ENCODE measurements at regions not wholly inside any gene's neighbourhood (a gene's known extent, or its start where the extent isn't known, plus 50 kb on each side); places are given as distances from the start of the nearest gene placed in this dataset.

- Histone ChIP-seq H3K36me3 (ENCODE audit: control insufficient read depth in 2 of 3, insufficient read depth in 3 of 3, low read length in 3 of 3) (no peaks in the 10 kb centered on the region), H3K27ac (ENCODE audit: low read depth, low read length) (no peak overlapping the region), H3K27me3 (ENCODE audit: control insufficient read depth in 2 of 2, insufficient read depth in 2 of 2, low read length in 2 of 2) (no peaks in the 10 kb centered on the region), H3K9me3 (ENCODE audit: control insufficient read depth in 2 of 3, low read length in 3 of 3) (peaks cover 7 to 34% (median 13%) of the 10 kb centered on the region in 3 experiments), H3K4me3 (ENCODE audit: low read length) (no peak overlapping the region), H3K4me1 (ENCODE audit: control insufficient read depth in 2 of 2, insufficient read depth in 2 of 2, low read length in 2 of 2) (no peaks in the 10 kb centered on the region)
- Mint-ChIP-seq H3K27me3 (peaks cover 0 to 10% (median 0%) of the 10 kb centered on the region in 5 donors), H3K4me3 (no peak overlapping the region), H3K4me1 (peaks cover 0 to 6% (median 0%) of the 10 kb centered on the region in 7 donors), H3K9me3 (peaks cover 4 to 46% (median 25%) of the 10 kb centered on the region in 11 donors), H3K36me3 (peaks cover 4 to 23% (median 10%) of the 10 kb centered on the region in 5 donors), H3K27ac (no peak overlapping the region)
- ATAC-seq, result no peak
- no peak for DNase-seq
- ChIA-PET POLR2A (interaction anchor here (0.7 kb wide), 1 partner anchor 17 kb away, joined by 3 read pairs; no protein-coding TSS in a partner anchor), CTCF (no interaction called here)
- intact Hi-C loops (cut with micrococcal nuclease), result no loop called here
These were observed 61.4 kb upstream of the C15orf39 start for GRCh38 chr15:75140080-75140879.

GRCh38 chr15:75142499-75142898, 59.2 kb upstream of the C15orf39 start:
- DNase-seq, result no peak
- H3K4me1 Mint-ChIP-seq, result peaks cover 0 to 2% (median 0%) of the 10 kb centered on the region in 7 donors
- peaks cover 4 to 18% (median 10%) of the 10 kb centered on the region in 5 donors for H3K36me3 Mint-ChIP-seq
- no peak overlapping the region for H3K4me3 Mint-ChIP-seq
- no peak overlapping the region for H3K27ac ChIP-seq (ENCODE audit: low read depth, low read length)
- peaks cover 4 to 60% (median 27%) of the 10 kb centered on the region in 11 donors for H3K9me3 Mint-ChIP-seq
- peaks cover 0 to 3% (median 0%) of the 10 kb centered on the region in 5 donors for H3K27me3 Mint-ChIP-seq
- POLR2A ChIA-PET, result no interaction called here
- H3K4me1 ChIP-seq (ENCODE audit: control insufficient read depth in 2 of 2, insufficient read depth in 2 of 2, low read length in 2 of 2), result no peaks in the 10 kb centered on the region
- no peaks in the 10 kb centered on the region for H3K27me3 ChIP-seq (ENCODE audit: control insufficient read depth in 2 of 2, insufficient read depth in 2 of 2, low read length in 2 of 2)
- no peaks in the 10 kb centered on the region for H3K36me3 ChIP-seq (ENCODE audit: control insufficient read depth in 2 of 3, insufficient read depth in 3 of 3, low read length in 3 of 3)
- intact Hi-C loops (cut with micrococcal nuclease), result no loop called here
- no peak overlapping the region for H3K4me3 ChIP-seq (ENCODE audit: low read length)
- H3K27ac Mint-ChIP-seq, result no peak overlapping the region
- CTCF ChIA-PET, result no interaction called here
- no peak for ATAC-seq
- H3K9me3 ChIP-seq (ENCODE audit: control insufficient read depth in 2 of 3, low read length in 3 of 3), result peaks cover 7 to 42% (median 13%) of the 10 kb centered on the region in 3 experiments

GRCh38 chr15:75143738-75144334, 57.8 kb upstream of the C15orf39 start:
- H3K27me3 ChIP-seq (ENCODE audit: control insufficient read depth in 2 of 2, insufficient read depth in 2 of 2, low read length in 2 of 2), result no peaks in the 10 kb centered on the region
- H3K27ac Mint-ChIP-seq, result no peak overlapping the region
- H3K36me3 Mint-ChIP-seq, result peaks cover 4 to 18% (median 10%) of the 10 kb centered on the region in 5 donors
- no peak for ATAC-seq
- H3K36me3 ChIP-seq (ENCODE audit: control insufficient read depth in 2 of 3, insufficient read depth in 3 of 3, low read length in 3 of 3), result no peaks in the 10 kb centered on the region
- H3K4me3 Mint-ChIP-seq, result no peak overlapping the region
- H3K4me1 Mint-ChIP-seq, result peaks cover 0 to 2% (median 0%) of the 10 kb centered on the region in 7 donors
- ChIA-PET CTCF (no interaction called here), POLR2A (no interaction called here)
- H3K9me3 Mint-ChIP-seq, result peaks cover 4 to 71% (median 28%) of the 10 kb centered on the region in 11 donors
- H3K27ac ChIP-seq (ENCODE audit: low read depth, low read length), result no peak overlapping the region
- H3K9me3 ChIP-seq (ENCODE audit: control insufficient read depth in 2 of 3, low read length in 3 of 3), result peaks cover 7 to 42% (median 13%) of the 10 kb centered on the region in 3 experiments
- intact Hi-C loops (cut with micrococcal nuclease), result no loop called here
- H3K4me3 ChIP-seq (ENCODE audit: low read length), result no peak overlapping the region
- DNase-seq, result peak in 2 of 9 donors; percentile 2 to 18
- H3K27me3 Mint-ChIP-seq, result peaks cover 0 to 3% (median 0%) of the 10 kb centered on the region in 5 donors
- H3K4me1 ChIP-seq (ENCODE audit: control insufficient read depth in 2 of 2, insufficient read depth in 2 of 2, low read length in 2 of 2), result no peaks in the 10 kb centered on the region

- Mint-ChIP-seq H3K36me3 (peaks cover 4 to 18% (median 10%) of the 10 kb centered on the region in 5 donors), H3K27me3 (peaks cover 0 to 2% (median 0%) of the 10 kb centered on the region in 5 donors), H3K4me3 (no peak overlapping the region), H3K4me1 (peaks cover 0 to 7% (median 0%) of the 10 kb centered on the region in 7 donors), H3K9me3 (peaks cover 4 to 74% (median 28%) of the 10 kb centered on the region in 11 donors), H3K27ac (no peak overlapping the region)
- Histone ChIP-seq H3K9me3 (ENCODE audit: control insufficient read depth in 2 of 3, low read length in 3 of 3) (peaks cover 7 to 42% (median 13%) of the 10 kb centered on the region in 3 experiments), H3K4me1 (ENCODE audit: control insufficient read depth in 2 of 2, insufficient read depth in 2 of 2, low read length in 2 of 2) (no peaks in the 10 kb centered on the region), H3K36me3 (ENCODE audit: control insufficient read depth in 2 of 3, insufficient read depth in 3 of 3, low read length in 3 of 3) (no peaks in the 10 kb centered on the region), H3K27ac (ENCODE audit: low read depth, low read length) (no peak overlapping the region), H3K4me3 (ENCODE audit: low read length) (no peak overlapping the region), H3K27me3 (ENCODE audit: control insufficient read depth in 2 of 2, insufficient read depth in 2 of 2, low read length in 2 of 2) (no peaks in the 10 kb centered on the region)
- DNase-seq, result no peak
- ATAC-seq, result no peak
- ChIA-PET CTCF (no interaction called here), POLR2A (no interaction called here)
- intact Hi-C loops (cut with micrococcal nuclease), result no loop called here
These were observed 56.4 kb upstream of the C15orf39 start for GRCh38 chr15:75145027-75145841.

- H3K36me3 Mint-ChIP-seq, result peaks cover 0 to 11% (median 0%) of the 10 kb centered on the region in 5 donors
- no peak for ATAC-seq
- peaks cover 0 to 30% (median 0%) of the 10 kb centered on the region in 7 donors for H3K4me1 Mint-ChIP-seq
- intact Hi-C loops (cut with micrococcal nuclease), result no loop called here
- DNase-seq, result no peak
- Histone ChIP-seq H3K27ac (ENCODE audit: low read depth, low read length) (no peak overlapping the region), H3K36me3 (ENCODE audit: control insufficient read depth in 2 of 3, insufficient read depth in 3 of 3, low read length in 3 of 3) (no peaks in the 10 kb centered on the region), H3K9me3 (ENCODE audit: control insufficient read depth in 2 of 3, low read length in 3 of 3) (peaks cover 0 to 27% (median 9%) of the 10 kb centered on the region in 3 experiments), H3K4me1 (ENCODE audit: control insufficient read depth in 2 of 2, insufficient read depth in 2 of 2, low read length in 2 of 2) (no peaks in the 10 kb centered on the region), H3K27me3 (ENCODE audit: control insufficient read depth in 2 of 2, insufficient read depth in 2 of 2, low read length in 2 of 2) (no peaks in the 10 kb centered on the region), H3K4me3 (ENCODE audit: low read length) (no peak overlapping the region)
- no peak overlapping the region for H3K4me3 Mint-ChIP-seq
- peaks cover 0 to 9% (median 0%) of the 10 kb centered on the region in 5 donors for H3K27me3 Mint-ChIP-seq
- ChIA-PET POLR2A (no interaction called here), CTCF (no interaction called here)
- no peak overlapping the region for H3K27ac Mint-ChIP-seq
- H3K9me3 Mint-ChIP-seq, result peaks cover 0 to 49% (median 12%) of the 10 kb centered on the region in 11 donors
These were observed 53.4 kb upstream of the C15orf39 start for GRCh38 chr15:75148280-75148679.

- H3K27me3 ChIP-seq (ENCODE audit: control insufficient read depth in 2 of 2, insufficient read depth in 2 of 2, low read length in 2 of 2), result no peaks in the 10 kb centered on the region
- H3K4me1 ChIP-seq (ENCODE audit: control insufficient read depth in 2 of 2, insufficient read depth in 2 of 2, low read length in 2 of 2), result no peaks in the 10 kb centered on the region
- intact Hi-C loops (cut with micrococcal nuclease), result no loop called here
- peaks cover 0 to 9% (median 0%) of the 10 kb centered on the region in 3 experiments for H3K9me3 ChIP-seq (ENCODE audit: control insufficient read depth in 2 of 3, low read length in 3 of 3)
- peaks cover 0 to 14% (median 0%) of the 10 kb centered on the region in 5 donors for H3K36me3 Mint-ChIP-seq
- POLR2A ChIA-PET, result no interaction called here
- H3K9me3 Mint-ChIP-seq, result peaks cover 0 to 31% (median 2%) of the 10 kb centered on the region in 11 donors
- peaks cover 0 to 41% (median 8%) of the 10 kb centered on the region in 7 donors for H3K4me1 Mint-ChIP-seq
- H3K27ac Mint-ChIP-seq, result no peak overlapping the region
- H3K27ac ChIP-seq (ENCODE audit: low read depth, low read length), result no peak overlapping the region
- no peak overlapping the region for H3K4me3 ChIP-seq (ENCODE audit: low read length)
- DNase-seq, result no peak
- CTCF ChIA-PET, result no interaction called here
- H3K4me3 Mint-ChIP-seq, result no peak overlapping the region
- ATAC-seq, result no peak
- peaks cover 0 to 9% (median 0%) of the 10 kb centered on the region in 5 donors for H3K27me3 Mint-ChIP-seq
- H3K36me3 ChIP-seq (ENCODE audit: control insufficient read depth in 2 of 3, insufficient read depth in 3 of 3, low read length in 3 of 3), result no peaks in the 10 kb centered on the region
These were observed 51.6 kb upstream of the C15orf39 start for GRCh38 chr15:75149867-75150709.

Data from naive thymus-derived CD4-positive, alpha-beta T cell (primary cell).